Osteoblast (primary cell): ENCODE measurements at regions not wholly inside any gene's neighbourhood (a gene's known extent, or its start where the extent isn't known, plus 50 kb on each side); places are given as distances from the start of the nearest gene placed in this dataset.
"Not testable (repeated sequence)": the region's sequence is repeated elsewhere in the genome, so short reads cannot be mapped to it uniquely, and the experiment has no call there.

Experiments
- DNase-seq: peaks from one replicate; pipeline ENCODE4 v3.0.0; 2011; ENCODE audit warnings: low spot score, mixed read lengths; ENCODE audit not compliant: insufficient read length; ENCODE audit errors: missing footprints
- H2AFZ ChIP-seq: 2 replicates; pipeline ENCODE4 v1.6.0; 2011; ENCODE audit warnings: mild to moderate bottlenecking, low read length
- H3K27ac ChIP-seq: 2 replicates; pipeline ENCODE4 v1.5.1; 2011; ENCODE audit warnings: mild to moderate bottlenecking, low read depth, low read length, moderate library complexity
- H3K27me3 ChIP-seq: 2 replicates; pipeline ENCODE4 v1.6.0; 2012; ENCODE audit warnings: mild to moderate bottlenecking, control low read depth, inconsistent platforms, low read length, moderate library complexity; ENCODE audit not compliant: insufficient read depth
- H3K36me3 ChIP-seq: 2 replicates; pipeline ENCODE4 v1.5.1; 2011; ENCODE audit warnings: mild to moderate bottlenecking, low read length, control low read depth, moderate library complexity; ENCODE audit not compliant: insufficient read depth
- H3K4me1 ChIP-seq: 2 replicates; pipeline ENCODE4 v1.5.1; 2011; ENCODE audit warnings: mild to moderate bottlenecking, low read length, control low read depth, moderate library complexity; ENCODE audit not compliant: insufficient read depth
- H3K4me2 ChIP-seq: 2 replicates; pipeline ENCODE4 v1.6.0; 2011; ENCODE audit warnings: mild to moderate bottlenecking, low read length; ENCODE audit not compliant: insufficient read depth
- H3K4me3 ChIP-seq: fragments of 200-600 bp; sonication (generic); 3 replicates; pipeline ENCODE4 v1.5.1; 2012; ENCODE audit warnings: mild to moderate bottlenecking, low read length, inconsistent platforms; ENCODE audit not compliant: insufficient read depth
- H3K79me2 ChIP-seq: 2 replicates; pipeline ENCODE4 v1.6.0; 2012; ENCODE audit warnings: mild to moderate bottlenecking, low read length, control low read depth, inconsistent platforms; ENCODE audit not compliant: insufficient read depth
- H3K9me3 ChIP-seq: 2 replicates; pipeline ENCODE4 v1.5.1; 2011; ENCODE audit warnings: low read depth, low read length, control low read depth
- H4K20me1 ChIP-seq: 2 replicates; pipeline ENCODE4 v1.6.0; 2012; ENCODE audit warnings: mild to moderate bottlenecking, low read length, control low read depth; ENCODE audit not compliant: insufficient read depth
- CTCF ChIP-seq: IDR thresholded peaks from 2 replicates; pipeline ENCODE4 v1.5.1; 2011; ENCODE audit warnings: mild to moderate bottlenecking, low read depth, low read length, moderate library complexity; ENCODE audit errors: extremely low read depth

- no peak overlapping the region for H3K27ac ChIP-seq
Measured at GRCh38 chrX:93419642-93420041, 253.7 kb downstream of the NAP1L3 start.

DNA sequence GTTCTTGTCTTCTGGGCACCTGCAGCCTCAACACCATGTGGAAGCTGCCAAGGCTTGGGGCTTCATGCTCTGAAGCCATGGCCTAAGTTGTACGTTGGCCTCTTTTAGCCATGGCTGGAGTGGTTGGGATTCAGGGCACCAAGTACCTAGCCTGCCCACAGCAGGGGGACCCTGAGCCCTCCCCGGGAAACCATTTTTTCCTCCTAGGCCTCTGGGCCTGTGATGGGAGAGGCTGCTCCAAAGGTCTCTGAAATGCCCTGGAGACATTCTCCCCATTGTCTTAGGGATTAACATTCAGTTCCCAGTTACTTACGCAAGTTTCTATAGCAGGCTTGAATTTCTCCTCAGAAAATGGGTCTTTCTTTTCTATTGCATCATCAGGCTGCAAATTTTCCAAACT is 269.3 kb downstream of the NAP1L3 start:
- no peak overlapping the region for H3K27ac ChIP-seq
- DNase-seq: no peak
- H3K4me1 ChIP-seq: no peaks in the 10 kb centered on the region
- no peaks in the 10 kb centered on the region for H3K36me3 ChIP-seq
- no peak for TF ChIP-seq CTCF
- H3K9me3 ChIP-seq: no peaks in the 10 kb centered on the region
- H2AFZ ChIP-seq: no peak overlapping the region
- H4K20me1 ChIP-seq: no peaks in the 10 kb centered on the region
- no peaks in the 10 kb centered on the region for H3K79me2 ChIP-seq
- H3K4me2 ChIP-seq: no peak overlapping the region
- no peaks in the 10 kb centered on the region for H3K27me3 ChIP-seq
- no peak overlapping the region for H3K4me3 ChIP-seq

More at GRCh38 chrX:93419642-93420041, 253.7 kb downstream of the NAP1L3 start:
- no peaks in the 10 kb centered on the region for H4K20me1 ChIP-seq
- H3K27me3 ChIP-seq: no peaks in the 10 kb centered on the region
- H3K79me2 ChIP-seq: no peaks in the 10 kb centered on the region
- no peak overlapping the region for H3K4me2 ChIP-seq
- H3K9me3 ChIP-seq: no peaks in the 10 kb centered on the region
- no peaks in the 10 kb centered on the region for H3K4me1 ChIP-seq
- no peak for DNase-seq
- no peak overlapping the region for H3K4me3 ChIP-seq
- TF ChIP-seq CTCF: no peak
- no peaks in the 10 kb centered on the region for H3K36me3 ChIP-seq
- no peak overlapping the region for H2AFZ ChIP-seq

DNA sequence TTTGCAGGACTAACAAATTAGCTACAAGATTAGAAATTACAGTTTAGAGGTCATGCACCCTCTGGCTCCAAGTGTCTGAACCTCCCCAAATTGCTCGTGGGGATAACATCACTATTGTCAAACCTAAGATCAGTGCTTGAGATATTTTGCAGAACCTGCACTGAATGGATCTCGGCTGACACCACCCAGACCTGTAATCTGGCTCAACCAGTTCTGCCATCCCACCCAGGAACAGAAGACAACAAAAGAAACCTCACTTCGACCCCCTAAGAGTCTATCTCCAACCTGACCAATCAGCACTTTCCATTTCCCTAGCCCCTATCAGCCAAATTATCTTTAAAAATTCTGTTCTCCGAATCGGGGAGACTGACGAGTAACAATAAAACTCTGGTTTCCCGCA is 318.7 kb downstream of the NAP1L3 start:
- Histone ChIP-seq H3K4me2 (no peak overlapping the region), H3K27ac (no peak overlapping the region), H2AFZ (no peak overlapping the region), H3K4me3 (no peak overlapping the region), H3K4me1 (no peaks in the 10 kb centered on the region), H3K9me3 (no peaks in the 10 kb centered on the region), H3K27me3 (no peaks in the 10 kb centered on the region), H3K79me2 (no peaks in the 10 kb centered on the region), H4K20me1 (no peaks in the 10 kb centered on the region), H3K36me3 (no peaks in the 10 kb centered on the region)
- TF ChIP-seq CTCF: no peak
- DNase-seq: no peak

DNA sequence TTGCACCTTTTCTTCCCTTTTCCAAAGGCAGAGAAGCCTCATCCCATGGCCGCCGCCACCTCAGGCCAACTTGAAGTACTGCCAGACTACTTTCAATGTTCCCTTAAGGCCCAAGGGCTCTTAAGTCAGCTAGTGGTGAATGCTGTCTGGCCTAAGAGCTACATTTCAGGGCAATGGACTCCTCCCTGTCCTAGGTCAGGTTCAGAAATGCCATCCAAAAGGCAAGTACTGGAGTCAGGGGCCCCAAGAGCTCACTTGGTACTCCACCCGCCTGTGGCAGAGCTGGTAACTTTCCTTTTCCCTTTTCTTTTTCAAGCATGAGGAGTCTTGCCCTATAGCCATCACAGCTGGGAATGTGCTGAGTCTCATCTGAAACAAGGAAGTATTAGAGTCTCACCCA is 327.1 kb downstream of the NAP1L3 start:
- no peak for DNase-seq
- no peaks in the 10 kb centered on the region for H3K27me3 ChIP-seq
- H3K4me1 ChIP-seq: no peaks in the 10 kb centered on the region
- no peak overlapping the region for H3K4me3 ChIP-seq
- no peaks in the 10 kb centered on the region for H4K20me1 ChIP-seq
- no peak overlapping the region for H2AFZ ChIP-seq
- no peak for TF ChIP-seq CTCF
- peaks cover 3% of the 10 kb centered on the region for H3K9me3 ChIP-seq
- no peak overlapping the region for H3K27ac ChIP-seq
- no peak overlapping the region for H3K4me2 ChIP-seq
- no peaks in the 10 kb centered on the region for H3K79me2 ChIP-seq
- no peaks in the 10 kb centered on the region for H3K36me3 ChIP-seq

GRCh38 chrX:93344287-93344686 is 329.1 kb downstream of the NAP1L3 start:
- not testable (repeated sequence) for H3K36me3 ChIP-seq, DNase-seq, H2AFZ ChIP-seq, H3K4me3 ChIP-seq, H3K27ac ChIP-seq, H3K4me2 ChIP-seq, H3K27me3 ChIP-seq, H3K4me1 ChIP-seq, H3K79me2 ChIP-seq, H4K20me1 ChIP-seq, H3K9me3 ChIP-seq
